Left cardiac atrium (tissue), 4 donors: ENCODE measurements at regions not wholly inside any gene's neighbourhood (a gene's known extent, or its start where the extent isn't known, plus 50 kb on each side); places are given as distances from the start of the nearest gene placed in this dataset.
"Not testable (repeated sequence)": the region's sequence is repeated elsewhere in the genome, so short reads cannot be mapped to it uniquely, and the experiment has no call there.

ENCODE experiments used
- ATAC-seq, 2 donors: fragments of 200-7000 bp; cut with Tn5 transposase; one replicate each; pipeline ENCODE4 v1.9.1; 2020; ENCODE audit warnings: mild to moderate bottlenecking in 2 of 2, moderate library complexity in 2 of 2
- DNase-seq: peaks from one replicate; pipeline ENCODE4 v3.0.0-alpha.2; 2020
- intact Hi-C, 2 donors: fragments of 100-400 bp; cut with DNase I; formaldehyde crosslinking; loops; one replicate each; pipeline versions ENCODE4 v1.14.1 to v1.15.1; 2022 to 2023
- donor health status: DM: no; HTN: yes; CAD: no.
- donor health status: DM: no; HTN: yes; CAD: no; lungs with severe emphysema.
- donor health status: DM: yes; HTN: yes; CAD: no.
- donor health status: Dilated cardiomyopathy.

GRCh38 chr21:7955358-7956073 lies 2565.9 kb upstream of the TPTE start:
- intact Hi-C loops, DNase-seq, ATAC-seq: not testable (repeated sequence)

DNA sequence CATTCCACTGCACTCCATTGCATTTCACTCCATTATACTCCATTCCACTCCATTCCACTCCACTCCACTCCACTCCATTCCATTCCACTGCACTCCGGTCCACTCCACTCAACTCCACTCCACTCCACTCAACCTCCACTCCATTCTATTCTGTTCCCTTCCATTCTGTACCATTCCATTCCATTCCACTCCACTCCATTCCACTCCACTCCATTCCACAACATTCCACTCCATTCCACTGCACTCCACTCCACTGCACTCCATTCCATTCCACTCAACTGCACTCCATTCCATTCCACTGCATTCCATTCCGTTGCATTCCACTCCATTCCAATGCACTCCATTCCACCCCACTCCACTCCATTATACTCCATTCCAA lies 2565.3 kb upstream of the TPTE start:
- peak; percentile 4 to 11 for ATAC-seq
- intact Hi-C loops, DNase-seq: not testable (repeated sequence)

DNA sequence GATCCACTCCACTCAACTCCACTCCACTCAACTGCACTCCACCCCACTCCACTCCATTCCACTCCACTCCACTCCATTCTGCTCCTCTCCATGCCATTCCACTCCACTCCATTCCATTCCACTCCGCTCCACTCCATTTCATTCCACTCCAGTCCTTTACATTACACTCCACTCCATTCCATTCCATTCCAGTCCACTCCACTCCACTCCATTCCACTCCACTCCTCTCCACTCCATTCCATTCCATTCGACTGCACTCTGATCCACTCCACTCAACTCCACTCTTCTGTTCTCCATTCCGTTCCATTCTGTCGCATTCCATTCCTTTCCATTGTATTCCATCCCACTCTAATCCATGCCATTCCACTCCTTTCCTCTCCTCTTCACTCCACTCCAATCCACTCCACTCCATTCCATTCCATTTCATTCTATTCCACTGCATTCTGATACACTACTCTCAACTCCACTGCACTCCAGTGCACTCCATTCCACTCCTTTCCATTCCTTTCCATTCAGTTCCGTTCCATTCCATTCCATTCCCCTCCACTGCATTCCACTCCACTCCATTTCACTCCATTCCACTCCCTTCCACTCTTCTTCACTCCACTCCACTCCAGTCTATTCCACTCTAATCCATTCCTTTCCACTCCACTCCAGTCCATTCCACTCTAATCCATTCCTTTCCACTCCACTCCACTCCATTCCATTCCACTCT lies 2564.2 kb upstream of the TPTE start:
- DNase-seq: not testable (repeated sequence)

GRCh38 chr21:7957713-7958064 lies 2563.7 kb upstream of the TPTE start:
- no peak for DNase-seq
- ATAC-seq: peak in 1 of 2 donors; percentile 44
- intact Hi-C loops: no loop called here

More for the DNA sequence above, 2564.2 kb upstream of the TPTE start:
- ATAC-seq: peak; percentile 9
- intact Hi-C loops: not testable (repeated sequence)
